GM21526 (cell line): ENCODE measurements at regions not wholly inside any gene's neighbourhood (a gene's known extent, or its start where the extent isn't known, plus 50 kb on each side); places are given as distances from the start of the nearest gene placed in this dataset.

Experiments used
- ATAC-seq: cut with Tn5 transposase; IDR thresholded peaks from one replicate; pipeline ENCODE4 v1.9.1; 2021; ENCODE audit warnings: moderate library complexity; ENCODE audit not compliant: unreplicated experiment, low FRiP score

GRCh38 chr2:18384242-18384641 lies 176.2 kb downstream of the RDH14 start:
- no peak for ATAC-seq

GRCh38 chr2:18381386-18381785 lies 179.1 kb downstream of the RDH14 start:
- ATAC-seq: no peak

GRCh38 chr2:18380321-18380720 lies 180.1 kb downstream of the RDH14 start:
- ATAC-seq: no peak

- no peak for ATAC-seq
These were observed 180.6 kb downstream of the RDH14 start for GRCh38 chr2:18379870-18380269.

GRCh38 chr2:18378020-18378653 lies 182.3 kb downstream of the RDH14 start:
- ATAC-seq: peak; percentile 91

GRCh38 chr2:18376936-18377335 lies 183.5 kb downstream of the RDH14 start:
- no peak for ATAC-seq

GRCh38 chr2:18373664-18374063 lies 186.8 kb downstream of the RDH14 start:
- no peak for ATAC-seq

GRCh38 chr2:18373081-18373480 lies 187.4 kb downstream of the RDH14 start:
- no peak for ATAC-seq

GRCh38 chr2:18372641-18373040 lies 187.8 kb downstream of the RDH14 start:
- no peak for ATAC-seq

- ATAC-seq: no peak
These were observed 190.7 kb downstream of the RDH14 start for GRCh38 chr2:18369760-18370159.

- no peak for ATAC-seq
These were observed 192.4 kb downstream of the RDH14 start for GRCh38 chr2:18368008-18368407.

- no peak for ATAC-seq
These were observed 195.1 kb downstream of the RDH14 start for GRCh38 chr2:18365342-18365741.

GRCh38 chr2:18363348-18363747 lies 197.1 kb downstream of the RDH14 start:
- no peak for ATAC-seq

- ATAC-seq: no peak
These were observed 197.8 kb downstream of the RDH14 start for GRCh38 chr2:18362696-18363095.

GRCh38 chr2:18357537-18357936 lies 202.9 kb downstream of the RDH14 start:
- ATAC-seq: no peak

GRCh38 chr2:18356676-18357075 lies 203.8 kb downstream of the RDH14 start:
- ATAC-seq: no peak

GRCh38 chr2:18349421-18349820 lies 211.0 kb downstream of the RDH14 start:
- no peak for ATAC-seq

- no peak for ATAC-seq
These were observed 213.6 kb downstream of the RDH14 start for GRCh38 chr2:18346874-18347273.

GRCh38 chr2:18346344-18346743 lies 214.1 kb downstream of the RDH14 start:
- ATAC-seq: no peak

GRCh38 chr2:18345848-18346247 lies 214.6 kb downstream of the RDH14 start:
- ATAC-seq: no peak

- ATAC-seq: no peak
These were observed 217.6 kb downstream of the RDH14 start for GRCh38 chr2:18342901-18343300.

GRCh38 chr2:18339326-18339725 lies 221.1 kb downstream of the RDH14 start:
- no peak for ATAC-seq

- ATAC-seq: no peak
These were observed 223.5 kb downstream of the RDH14 start for GRCh38 chr2:18336975-18337374.
